K562 (cell line): ENCODE measurements at regions not wholly inside any gene's neighbourhood (a gene's known extent, or its start where the extent isn't known, plus 50 kb on each side); places are given as distances from the start of the nearest gene placed in this dataset.

Experiments used
- ETV5 ChIP-seq: sonication (generic); formaldehyde crosslinking; IDR thresholded peaks from 2 replicates; pipeline ENCODE4 v1.4.0; 2020; ENCODE audit warnings: low read depth, mild to moderate bottlenecking, missing genetic modification reagents
- MAZ ChIP-seq, 2 experiments: fragments of 450-650 bp in 1 of 2; sonication (generic) in 1 of 2; formaldehyde crosslinking; IDR thresholded peaks in 1 of 2; conservative IDR thresholded peaks in 1 of 2; 2 replicates each; pipeline versions ENCODE4 v1.4.0 to v1.5.0; 2020; ENCODE audit warnings: mild to moderate bottlenecking in 1 of 2, missing genetic modification reagents in 1 of 2
- MED1 ChIP-seq: sonication (generic); formaldehyde crosslinking; IDR thresholded peaks from 2 replicates; pipeline ENCODE4 v1.8.1; 2023; ENCODE audit warnings: missing genetic modification reagents, borderline replicate concordance
- MTA1 ChIP-seq: fragments of 450-650 bp; IDR thresholded peaks from 2 replicates; pipeline ENCODE4 v1.6.1; 2017; ENCODE audit warnings: borderline replicate concordance
- POLR2A ChIP-seq: fragments of 450-650 bp; conservative IDR thresholded peaks from 2 replicates; pipeline ENCODE4 v1.6.1; 2016
- RFX5 ChIP-seq: IDR thresholded peaks from 2 replicates; pipeline ENCODE4 v1.6.1; 2011; ENCODE audit warnings: low read depth, mild to moderate bottlenecking, improper control_type of control experiment, low read length
- SREBF1 ChIP-seq: fragments of 150-350 bp; IDR thresholded peaks from 2 replicates; pipeline ENCODE4 v1.6.1; 2014; ENCODE audit warnings: antibody characterized with exemption, low read depth, low read length, borderline replicate concordance
- TFAM ChIP-seq: fragments of 250-450 bp; sonication (Bioruptor Pico); conservative IDR thresholded peaks from 2 replicates; pipeline ENCODE4 v1.5.0; 2021; ENCODE audit warnings: mild to moderate bottlenecking, moderate library complexity
- TRIM24 ChIP-seq, 2 experiments: fragments of 450-650 bp; IDR thresholded peaks; 2 replicates each; pipeline ENCODE4 v1.6.1; 2016
- TF ChIP-seq, protein P1 (sequence below), 2 experiments: fragments of 450-650 bp in 1 of 2; sonication (generic) in 1 of 2; formaldehyde crosslinking in 1 of 2; IDR thresholded peaks in 1 of 2; conservative IDR thresholded peaks in 1 of 2; 2 replicates each; pipeline versions ENCODE4 v1.6.1 to v1.8.1; 2016 to 2023; ENCODE audit warnings: mild to moderate bottlenecking in 2 of 2, moderate library complexity in 2 of 2, inconsistent platforms in 1 of 2, missing genetic modification reagents in 1 of 2
- TF ChIP-seq, protein P2 (sequence below): fragments of 200-800 bp; sonication (Bioruptor generic); IDR thresholded peaks from 2 replicates; pipeline ENCODE4 v1.6.1; 2016; ENCODE audit warnings: missing genetic modification characterization, missing compliant biosample characterization

DNA sequence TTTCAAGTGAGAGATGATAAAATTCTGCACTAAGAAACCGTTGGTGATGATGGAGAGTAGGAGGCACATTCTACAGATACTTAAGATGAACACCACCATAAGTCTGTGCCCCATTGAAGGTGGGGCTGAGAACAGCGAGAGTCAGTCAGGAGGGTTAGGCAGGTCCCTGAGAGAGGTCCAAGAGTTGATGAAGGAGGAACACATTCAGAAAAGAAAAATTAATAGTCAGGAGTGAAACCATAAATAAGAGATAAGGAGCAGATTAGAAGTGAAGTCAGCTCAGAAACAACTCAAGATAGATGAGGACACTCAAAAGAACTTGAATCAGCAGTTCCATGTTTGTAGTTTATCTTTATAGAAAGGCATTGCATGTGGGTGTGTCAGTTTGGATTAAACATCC lies 727.2 kb upstream of the MARCKS start:
- TF ChIP-seq MAZ (CRISPR knock-in tag; conservative IDR thresholded peaks at IDR 0.05 in 1 of 2, IDR thresholded peaks at IDR 0.05 in 1 of 2) = no peak
- TF ChIP-seq MTA1 = no peak
- no peak for TF ChIP-seq TFAM (CRISPR knock-in tag)
- no peak for TF ChIP-seq RFX5
- TF ChIP-seq TRIM24 (IDR thresholded peaks at IDR 0.05) = no peak
- no peak for TF ChIP-seq ETV5 (CRISPR knock-in tag)
- TF ChIP-seq SREBF1 = no peak
- TF ChIP-seq, protein P1, sequence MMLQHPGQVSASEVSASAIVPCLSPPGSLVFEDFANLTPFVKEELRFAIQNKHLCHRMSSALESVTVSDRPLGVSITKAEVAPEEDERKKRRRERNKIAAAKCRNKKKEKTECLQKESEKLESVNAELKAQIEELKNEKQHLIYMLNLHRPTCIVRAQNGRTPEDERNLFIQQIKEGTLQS (IDR thresholded peaks at IDR 0.05) = no peak
- TF ChIP-seq, protein P1 (CRISPR knock-in tag; conservative IDR thresholded peaks at IDR 0.05) = no peak
- TF ChIP-seq MED1 (CRISPR knock-in tag) = no peak
- no peak for TF ChIP-seq POLR2A
- TF ChIP-seq, protein P2, sequence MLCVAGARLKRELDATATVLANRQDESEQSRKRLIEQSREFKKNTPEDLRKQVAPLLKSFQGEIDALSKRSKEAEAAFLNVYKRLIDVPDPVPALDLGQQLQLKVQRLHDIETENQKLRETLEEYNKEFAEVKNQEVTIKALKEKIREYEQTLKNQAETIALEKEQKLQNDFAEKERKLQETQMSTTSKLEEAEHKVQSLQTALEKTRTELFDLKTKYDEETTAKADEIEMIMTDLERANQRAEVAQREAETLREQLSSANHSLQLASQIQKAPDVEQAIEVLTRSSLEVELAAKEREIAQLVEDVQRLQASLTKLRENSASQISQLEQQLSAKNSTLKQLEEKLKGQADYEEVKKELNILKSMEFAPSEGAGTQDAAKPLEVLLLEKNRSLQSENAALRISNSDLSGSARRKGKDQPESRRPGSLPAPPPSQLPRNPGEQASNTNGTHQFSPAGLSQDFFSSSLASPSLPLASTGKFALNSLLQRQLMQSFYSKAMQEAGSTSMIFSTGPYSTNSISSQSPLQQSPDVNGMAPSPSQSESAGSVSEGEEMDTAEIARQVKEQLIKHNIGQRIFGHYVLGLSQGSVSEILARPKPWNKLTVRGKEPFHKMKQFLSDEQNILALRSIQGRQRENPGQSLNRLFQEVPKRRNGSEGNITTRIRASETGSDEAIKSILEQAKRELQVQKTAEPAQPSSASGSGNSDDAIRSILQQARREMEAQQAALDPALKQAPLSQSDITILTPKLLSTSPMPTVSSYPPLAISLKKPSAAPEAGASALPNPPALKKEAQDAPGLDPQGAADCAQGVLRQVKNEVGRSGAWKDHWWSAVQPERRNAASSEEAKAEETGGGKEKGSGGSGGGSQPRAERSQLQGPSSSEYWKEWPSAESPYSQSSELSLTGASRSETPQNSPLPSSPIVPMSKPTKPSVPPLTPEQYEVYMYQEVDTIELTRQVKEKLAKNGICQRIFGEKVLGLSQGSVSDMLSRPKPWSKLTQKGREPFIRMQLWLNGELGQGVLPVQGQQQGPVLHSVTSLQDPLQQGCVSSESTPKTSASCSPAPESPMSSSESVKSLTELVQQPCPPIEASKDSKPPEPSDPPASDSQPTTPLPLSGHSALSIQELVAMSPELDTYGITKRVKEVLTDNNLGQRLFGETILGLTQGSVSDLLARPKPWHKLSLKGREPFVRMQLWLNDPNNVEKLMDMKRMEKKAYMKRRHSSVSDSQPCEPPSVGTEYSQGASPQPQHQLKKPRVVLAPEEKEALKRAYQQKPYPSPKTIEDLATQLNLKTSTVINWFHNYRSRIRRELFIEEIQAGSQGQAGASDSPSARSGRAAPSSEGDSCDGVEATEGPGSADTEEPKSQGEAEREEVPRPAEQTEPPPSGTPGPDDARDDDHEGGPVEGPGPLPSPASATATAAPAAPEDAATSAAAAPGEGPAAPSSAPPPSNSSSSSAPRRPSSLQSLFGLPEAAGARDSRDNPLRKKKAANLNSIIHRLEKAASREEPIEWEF (CRISPR knock-in tag) = no peak
